Medulla oblongata (tissue), 1 donor: ENCODE measurements at regions not wholly inside any gene's neighbourhood (a gene's known extent, or its start where the extent isn't known, plus 50 kb on each side); places are given as distances from the start of the nearest gene placed in this dataset.

Experiments
- DNase-seq: peaks from one replicate; pipeline ENCODE4 v3.0.0-alpha.2; 2015; ENCODE audit errors: extremely low spot score

- no peak for DNase-seq
These were observed 104.4 kb downstream of the BTBD3 start for GRCh38 chr20:12022126-12022525.

GRCh38 chr20:12023194-12023795 is 105.6 kb downstream of the BTBD3 start:
- DNase-seq = peak; percentile 30

GRCh38 chr20:12028771-12029170 is 111.1 kb downstream of the BTBD3 start:
- no peak for DNase-seq

GRCh38 chr20:12030470-12030869 is 112.8 kb downstream of the BTBD3 start:
- DNase-seq = no peak

- DNase-seq = no peak
These were observed 118.4 kb downstream of the BTBD3 start for GRCh38 chr20:12036142-12036541.

- no peak for DNase-seq
These were observed 119.8 kb downstream of the BTBD3 start for GRCh38 chr20:12037521-12037920.

GRCh38 chr20:12040261-12040660 is 122.6 kb downstream of the BTBD3 start:
- DNase-seq = no peak

GRCh38 chr20:12044969-12045368 is 127.3 kb downstream of the BTBD3 start:
- DNase-seq = no peak

- DNase-seq = no peak
These were observed 130.2 kb downstream of the BTBD3 start for GRCh38 chr20:12047838-12048432.

GRCh38 chr20:12049125-12049524 is 131.4 kb downstream of the BTBD3 start:
- DNase-seq = no peak

GRCh38 chr20:12051206-12052163 is 133.8 kb downstream of the BTBD3 start:
- no peak for DNase-seq

GRCh38 chr20:12053353-12053752 is 135.7 kb downstream of the BTBD3 start:
- DNase-seq = no peak

GRCh38 chr20:12054556-12054955 is 136.9 kb downstream of the BTBD3 start:
- DNase-seq = no peak

- no peak for DNase-seq
These were observed 137.5 kb downstream of the BTBD3 start for GRCh38 chr20:12055161-12055560.

GRCh38 chr20:12056839-12057238 is 139.1 kb downstream of the BTBD3 start:
- DNase-seq = no peak

GRCh38 chr20:12057778-12058177 is 140.1 kb downstream of the BTBD3 start:
- no peak for DNase-seq

- DNase-seq = no peak
These were observed 140.5 kb downstream of the BTBD3 start for GRCh38 chr20:12058216-12058615.

- DNase-seq = no peak
These were observed 143.8 kb downstream of the BTBD3 start for GRCh38 chr20:12061466-12061865.

- no peak for DNase-seq
These were observed 145.5 kb downstream of the BTBD3 start for GRCh38 chr20:12063106-12063684.

GRCh38 chr20:12064540-12064939 is 146.8 kb downstream of the BTBD3 start:
- DNase-seq = no peak

GRCh38 chr20:12067686-12068085 is 150.0 kb downstream of the BTBD3 start:
- DNase-seq = no peak

- DNase-seq = no peak
These were observed 150.4 kb downstream of the BTBD3 start for GRCh38 chr20:12068121-12068520.
